HL-60/S4 treated with retinoic acid at 250 ng/mL for 4 days and 3 days (cell line): ENCODE measurements at regions not wholly inside any gene's neighbourhood (a gene's known extent, or its start where the extent isn't known, plus 50 kb on each side); places are given as distances from the start of the nearest gene placed in this dataset.

Experiments used
- in situ Hi-C: fragments of 300-500 bp; cut with MboI; formaldehyde crosslinking; loops from 2 replicates; pipeline ENCODE4 v1.7.0; 2022; ENCODE audit warnings: low sequenced_read_pairs

- in situ Hi-C loops: no loop called here
These were observed 111.4 kb downstream of the PLEKHG1 start for GRCh38 chr6:150711061-150711460.

- in situ Hi-C loops: no loop called here
These were observed 112.2 kb downstream of the PLEKHG1 start for GRCh38 chr6:150711584-150712504.

- in situ Hi-C loops: no loop called here
These were observed 113.0 kb downstream of the PLEKHG1 start for GRCh38 chr6:150712505-150713252.

- in situ Hi-C loops: no loop called here
These were observed 113.8 kb downstream of the PLEKHG1 start for GRCh38 chr6:150713487-150713886.

GRCh38 chr6:150713931-150714330 lies 114.2 kb downstream of the PLEKHG1 start:
- in situ Hi-C loops: no loop called here

- in situ Hi-C loops: no loop called here
These were observed 115.4 kb downstream of the PLEKHG1 start for GRCh38 chr6:150715133-150715532.

GRCh38 chr6:150717419-150717818 lies 117.7 kb downstream of the PLEKHG1 start:
- in situ Hi-C loops: no loop called here

DNA sequence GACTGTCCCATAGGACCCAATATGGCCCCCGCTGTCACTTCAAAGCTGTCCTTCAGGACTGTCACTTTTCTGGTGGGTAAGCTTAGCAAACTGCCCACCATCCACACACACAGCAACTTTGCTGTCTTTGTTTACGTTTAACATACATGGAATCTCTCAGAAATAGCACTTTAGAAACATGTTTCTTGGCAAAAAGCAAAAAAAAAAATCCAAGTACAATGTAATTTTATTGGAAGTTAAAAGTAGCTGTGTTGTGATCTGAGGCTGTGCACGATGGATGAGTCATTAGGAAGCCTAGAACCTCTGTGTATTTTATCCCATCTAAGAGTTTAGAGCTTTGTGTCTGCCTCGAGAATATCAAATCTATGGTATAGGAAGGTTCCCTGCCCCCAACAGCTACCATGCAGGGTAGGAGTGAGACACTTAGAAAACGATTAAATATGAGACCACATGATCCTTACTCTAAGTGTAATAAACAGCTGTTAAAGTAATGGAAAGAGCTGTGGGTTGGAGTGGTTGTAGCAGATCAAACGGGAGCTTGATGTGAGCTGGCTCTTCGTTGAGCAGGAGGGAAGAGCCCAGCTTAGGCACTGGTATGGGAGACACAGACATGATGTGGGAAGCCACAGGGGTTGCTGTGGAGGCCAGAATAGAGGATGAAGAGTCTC lies 119.5 kb downstream of the PLEKHG1 start:
- in situ Hi-C loops: no loop called here

DNA sequence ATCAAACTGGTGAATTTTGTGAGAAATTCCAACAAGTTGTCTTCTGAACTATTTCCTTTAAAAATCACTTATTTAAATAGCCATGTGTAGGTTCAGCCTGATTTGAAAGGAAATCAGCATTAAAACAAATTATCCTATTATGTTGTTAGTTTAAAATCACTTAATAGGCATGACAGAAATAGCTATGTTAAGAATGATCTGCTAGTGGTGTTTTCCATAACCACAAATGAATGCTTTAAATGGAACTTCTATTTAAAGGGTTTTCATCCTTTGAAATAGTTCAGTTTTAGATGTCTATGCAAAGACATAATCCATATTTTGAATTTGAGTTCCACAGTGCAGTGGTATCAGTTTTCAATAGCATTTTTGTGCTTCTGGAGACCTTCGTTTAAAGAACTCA lies 120.1 kb downstream of the PLEKHG1 start:
- in situ Hi-C loops: no loop called here

DNA sequence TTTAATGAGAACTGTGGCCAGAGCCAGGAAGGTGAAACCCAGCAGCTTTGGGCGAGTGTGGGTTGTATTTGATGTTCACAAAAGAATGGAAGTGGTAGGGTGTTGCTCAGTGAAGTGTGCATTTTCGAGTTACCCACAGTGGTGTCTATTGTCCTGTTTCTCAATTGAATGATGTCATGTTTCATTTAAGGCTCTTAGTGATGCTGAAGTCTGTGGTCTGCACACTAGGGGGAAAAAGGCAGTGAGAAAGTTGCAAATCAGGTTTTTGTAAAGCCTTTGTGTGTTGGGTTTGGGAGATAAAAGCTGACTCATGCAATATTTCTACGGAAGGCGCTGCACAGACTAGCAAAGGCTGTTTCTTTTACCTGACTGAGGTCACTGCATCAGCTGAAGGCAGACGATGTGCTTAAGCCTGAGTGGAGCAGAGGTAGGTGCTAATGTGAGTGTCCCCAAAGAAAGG lies 121.1 kb downstream of the PLEKHG1 start:
- in situ Hi-C loops: no loop called here

GRCh38 chr6:150721418-150722266 lies 122.0 kb downstream of the PLEKHG1 start:
- in situ Hi-C loops: no loop called here

DNA sequence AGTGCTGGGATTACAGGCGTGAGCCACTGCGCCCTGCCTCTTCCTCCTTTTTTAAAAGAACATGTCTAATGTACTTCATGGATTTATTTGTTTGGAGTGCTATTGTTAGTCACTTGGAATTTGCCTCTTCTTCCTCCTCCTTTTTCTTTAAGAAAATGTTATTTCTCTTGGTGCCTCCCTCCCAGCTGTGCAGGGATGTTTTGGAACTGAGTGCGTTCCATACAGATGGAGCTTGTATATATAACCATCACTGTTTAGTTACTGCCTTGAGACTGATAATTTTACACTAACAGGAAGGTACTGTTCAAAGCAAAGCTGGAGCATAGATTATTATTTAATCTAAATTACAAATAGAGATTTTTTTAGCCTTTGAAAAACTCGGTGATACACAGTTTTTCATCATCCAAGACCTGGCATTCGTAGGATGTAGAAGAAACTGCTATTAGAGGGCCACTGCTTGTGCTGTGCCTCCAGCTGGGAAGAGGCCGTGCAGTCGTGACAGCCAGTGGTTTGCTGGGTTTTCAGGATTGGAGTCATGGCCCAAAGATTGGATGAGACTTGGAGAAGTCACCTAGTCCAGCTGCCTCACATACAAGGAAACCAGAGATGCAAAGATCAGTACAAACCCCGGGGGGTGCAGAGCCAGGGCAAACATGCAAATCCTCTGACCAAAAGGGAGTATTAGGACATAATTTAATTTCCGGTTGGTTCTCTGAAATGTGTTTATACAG lies 123.1 kb downstream of the PLEKHG1 start:
- in situ Hi-C loops: no loop called here

DNA sequence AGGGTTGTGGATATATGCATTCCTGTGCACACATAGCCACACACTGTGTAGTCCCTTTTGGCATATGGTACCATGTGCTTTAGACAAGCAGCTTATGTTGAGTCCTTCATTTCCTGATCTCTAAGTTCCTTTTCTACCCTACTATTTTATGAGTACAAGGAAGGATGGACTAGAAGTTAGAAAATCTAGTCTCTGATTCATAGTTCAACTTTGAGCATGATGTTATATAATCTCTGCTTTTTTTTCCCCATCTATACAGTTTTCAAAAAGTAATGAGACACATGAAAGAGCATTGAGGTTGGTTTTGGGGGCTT lies 123.6 kb downstream of the PLEKHG1 start:
- in situ Hi-C loops: no loop called here

GRCh38 chr6:150723857-150724256 lies 124.2 kb downstream of the PLEKHG1 start:
- in situ Hi-C loops: no loop called here

- in situ Hi-C loops: no loop called here
These were observed 126.1 kb downstream of the PLEKHG1 start for GRCh38 chr6:150725795-150726194.

DNA sequence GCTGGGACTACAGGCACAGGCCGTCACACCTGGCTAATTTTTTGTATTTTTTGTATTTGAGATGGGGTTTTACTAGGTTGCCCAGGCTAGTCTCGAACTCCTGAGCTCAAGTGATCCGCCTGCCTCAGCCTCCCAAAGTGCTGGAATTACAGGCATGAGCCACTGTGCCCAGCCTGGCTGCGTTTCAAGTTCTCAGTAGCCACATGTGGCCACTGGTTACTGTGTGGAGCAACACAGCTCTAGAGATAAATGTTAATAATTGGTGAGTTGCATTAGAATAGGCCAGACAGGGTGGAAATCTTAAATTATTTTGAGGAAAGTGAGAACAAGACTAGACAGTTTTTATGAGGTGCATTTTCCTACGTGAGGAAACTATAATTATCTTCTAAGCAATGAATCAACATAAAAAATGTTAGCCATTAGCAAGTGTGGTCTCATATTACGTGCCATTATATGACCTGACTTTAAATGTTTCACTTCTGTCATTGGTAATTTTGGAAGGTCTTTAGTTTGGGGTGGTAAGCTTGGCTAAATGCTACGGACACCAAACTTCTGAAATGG lies 129.6 kb downstream of the PLEKHG1 start:
- in situ Hi-C loops: no loop called here

GRCh38 chr6:150730801-150731457 lies 131.2 kb downstream of the PLEKHG1 start:
- in situ Hi-C loops: no loop called here

DNA sequence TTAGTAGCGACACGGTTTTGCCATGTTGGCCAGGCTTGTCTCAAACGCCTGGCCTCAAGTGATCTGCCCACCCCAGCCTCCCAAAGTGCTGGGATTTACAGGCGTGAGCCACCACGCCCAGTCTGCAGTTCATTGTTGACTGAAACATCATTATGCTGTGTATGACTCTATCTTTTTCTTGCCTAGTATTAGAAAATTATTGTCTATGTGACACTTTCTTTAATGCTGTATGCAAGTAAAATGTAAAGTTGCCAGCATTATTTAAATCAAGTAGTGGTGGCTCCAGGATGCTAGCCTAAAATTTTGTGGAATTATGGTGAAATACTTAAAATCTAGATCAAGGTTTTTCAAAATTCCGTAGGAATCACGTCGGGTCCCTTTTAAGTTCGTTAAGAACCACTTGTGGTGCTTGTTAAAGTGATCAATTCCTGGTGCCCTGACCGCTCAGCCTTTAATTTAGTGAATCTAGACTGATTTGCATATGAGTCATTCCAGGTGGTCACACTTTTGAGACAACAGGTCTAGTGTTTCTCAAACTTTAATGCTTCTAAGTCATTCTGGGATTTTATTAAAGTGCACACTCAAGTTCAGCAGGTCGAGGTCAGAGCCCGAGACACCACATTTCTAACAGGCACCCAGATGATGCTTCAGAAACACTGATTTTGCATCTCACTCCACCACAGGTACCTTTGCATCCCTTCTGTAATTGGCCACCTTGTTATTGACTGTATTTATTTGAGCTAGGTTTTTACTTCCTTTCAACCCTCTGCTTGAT lies 132.6 kb upstream of the MTHFD1L start:
- in situ Hi-C loops: no loop called here
